Colonic mucosa (tissue), 4 donors: ENCODE measurements at regions not wholly inside any gene's neighbourhood (a gene's known extent, or its start where the extent isn't known, plus 50 kb on each side); places are given as distances from the start of the nearest gene placed in this dataset.

Experiments used
- DNase-seq: peaks from one replicate; pipeline ENCODE4 v3.0.0-alpha.2; 2020
- H3K27ac ChIP-seq: fragments of 200-600 bp; one replicate; pipeline ENCODE4 v1.8.0; 2021
- H3K27me3 ChIP-seq: fragments of 200-600 bp; one replicate; pipeline ENCODE4 v1.8.0; 2021
- H3K36me3 ChIP-seq: fragments of 200-600 bp; one replicate; pipeline ENCODE4 v1.8.0; 2021
- H3K4me1 ChIP-seq: fragments of 200-600 bp; one replicate; pipeline ENCODE4 v1.8.0; 2021; ENCODE audit warnings: mild to moderate bottlenecking
- H3K4me3 ChIP-seq: fragments of 200-600 bp; one replicate; pipeline ENCODE4 v1.8.0; 2021
- H3K9ac ChIP-seq, 2 donors: one replicate each; pipeline ENCODE4 v1.7.0; 2013; ENCODE audit warnings: control low read depth in 2 of 2, low read depth in 2 of 2, low read length in 2 of 2
- H3K9me3 ChIP-seq: fragments of 200-600 bp; one replicate; pipeline ENCODE4 v1.8.0; 2021
- intact Hi-C: fragments of 100-400 bp; cut with DNase I; formaldehyde crosslinking; loops from one replicate; pipeline ENCODE4 v1.14.1; 2022
- TF ChIP-seq, protein P1 (sequence below): fragments of 200-600 bp; IDR thresholded peaks from one replicate; pipeline ENCODE4 v1.8.0; 2022; ENCODE audit warnings: antibody characterized with exemption, mild to moderate bottlenecking
- donor health status: healthy.
- donor health status: DM: no; HTN: no; CAD: no.
- donor health status: DM: no; HTN: no; CAD: no.

DNA sequence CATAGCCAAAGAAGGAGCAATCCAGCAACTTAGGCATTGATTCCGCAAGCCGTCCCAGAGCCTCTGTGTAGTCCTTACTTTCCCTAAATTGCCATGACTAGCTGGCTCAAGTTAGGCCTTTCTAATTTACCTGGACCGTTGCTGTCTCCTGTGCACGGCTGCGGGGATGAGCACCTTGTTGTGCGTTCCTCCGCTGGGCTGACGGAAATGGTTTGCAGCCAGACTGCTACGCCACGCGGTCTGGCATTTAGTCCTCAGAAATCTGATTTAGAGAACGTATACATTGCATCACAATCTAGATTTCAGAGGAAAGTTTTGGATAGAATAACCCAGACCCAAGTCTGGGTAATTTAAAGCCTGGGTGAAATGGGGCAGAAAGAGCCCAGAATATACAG is 133.2 kb upstream of the ARHGAP5 start:
- Histone ChIP-seq H3K9ac (peak overlapping the region in 1 of 2 donors; percentile 72), H3K27me3 (no peaks in the 10 kb centered on the region), H3K36me3 (no peaks in the 10 kb centered on the region), H3K27ac (peak overlapping the region; percentile 83), H3K9me3 (no peaks in the 10 kb centered on the region), H3K4me3 (no peak overlapping the region), H3K4me1 (peaks cover 11% of the 10 kb centered on the region)
- intact Hi-C loops: loop anchor here (10.0 kb wide), 1 partner anchor 131 kb away; the partner anchor contains the start of gene ARHGAP5
- TF ChIP-seq, protein P1, sequence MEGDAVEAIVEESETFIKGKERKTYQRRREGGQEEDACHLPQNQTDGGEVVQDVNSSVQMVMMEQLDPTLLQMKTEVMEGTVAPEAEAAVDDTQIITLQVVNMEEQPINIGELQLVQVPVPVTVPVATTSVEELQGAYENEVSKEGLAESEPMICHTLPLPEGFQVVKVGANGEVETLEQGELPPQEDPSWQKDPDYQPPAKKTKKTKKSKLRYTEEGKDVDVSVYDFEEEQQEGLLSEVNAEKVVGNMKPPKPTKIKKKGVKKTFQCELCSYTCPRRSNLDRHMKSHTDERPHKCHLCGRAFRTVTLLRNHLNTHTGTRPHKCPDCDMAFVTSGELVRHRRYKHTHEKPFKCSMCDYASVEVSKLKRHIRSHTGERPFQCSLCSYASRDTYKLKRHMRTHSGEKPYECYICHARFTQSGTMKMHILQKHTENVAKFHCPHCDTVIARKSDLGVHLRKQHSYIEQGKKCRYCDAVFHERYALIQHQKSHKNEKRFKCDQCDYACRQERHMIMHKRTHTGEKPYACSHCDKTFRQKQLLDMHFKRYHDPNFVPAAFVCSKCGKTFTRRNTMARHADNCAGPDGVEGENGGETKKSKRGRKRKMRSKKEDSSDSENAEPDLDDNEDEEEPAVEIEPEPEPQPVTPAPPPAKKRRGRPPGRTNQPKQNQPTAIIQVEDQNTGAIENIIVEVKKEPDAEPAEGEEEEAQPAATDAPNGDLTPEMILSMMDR: no peak
- no peak for DNase-seq

DNA sequence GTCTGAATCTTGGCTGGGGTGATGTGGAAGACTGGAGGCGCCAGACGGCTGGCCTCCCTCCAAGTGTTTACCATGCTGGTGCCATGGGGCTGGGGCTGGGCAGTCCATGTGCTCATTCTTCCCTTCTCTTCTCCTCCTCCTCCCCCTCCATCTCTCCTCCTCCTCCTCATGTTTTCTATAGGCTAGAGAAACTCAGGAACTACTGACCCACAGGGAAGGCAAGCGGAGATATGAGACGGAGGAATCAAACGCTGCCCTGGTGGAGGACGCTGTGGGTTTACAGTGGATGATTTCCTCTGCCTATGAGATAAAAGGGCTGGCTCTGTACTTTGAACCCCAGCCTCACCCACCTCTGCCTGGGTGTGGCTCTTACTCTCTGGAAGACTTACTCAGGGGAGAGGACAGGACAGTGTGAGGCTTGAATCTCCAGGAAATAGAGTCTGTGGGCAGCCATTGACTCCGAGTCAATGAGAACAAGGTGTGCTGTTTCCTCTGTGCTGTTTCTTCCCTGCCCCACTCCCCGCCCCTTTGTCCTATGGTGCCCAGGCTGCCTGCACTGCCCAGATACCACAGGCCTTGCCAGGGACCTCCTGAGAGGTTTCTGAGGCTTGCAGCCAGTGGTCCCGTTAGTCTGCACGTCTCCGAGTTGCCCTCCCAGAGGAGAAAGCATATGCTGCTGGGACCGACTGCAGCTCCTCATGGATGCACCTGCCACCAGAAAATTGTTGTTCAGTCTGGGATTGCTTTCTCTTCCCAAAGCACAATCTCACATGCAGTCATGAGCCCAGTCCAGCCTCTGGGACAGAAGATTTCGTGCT is 132.6 kb upstream of the ARHGAP5 start:
- Histone ChIP-seq H3K4me1 (peaks cover 11% of the 10 kb centered on the region), H3K27me3 (no peaks in the 10 kb centered on the region), H3K4me3 (no peak overlapping the region), H3K36me3 (no peaks in the 10 kb centered on the region), H3K27ac (peak overlapping the region; percentile 83), H3K9ac (peak overlapping the region in 1 of 2 donors; percentile 72), H3K9me3 (no peaks in the 10 kb centered on the region)
- intact Hi-C loops: loop anchor here (10.0 kb wide), 1 partner anchor 130 kb away; the partner anchor contains the start of gene ARHGAP5
- peak; percentile 90 for DNase-seq
- TF ChIP-seq, protein P1: no peak

DNA sequence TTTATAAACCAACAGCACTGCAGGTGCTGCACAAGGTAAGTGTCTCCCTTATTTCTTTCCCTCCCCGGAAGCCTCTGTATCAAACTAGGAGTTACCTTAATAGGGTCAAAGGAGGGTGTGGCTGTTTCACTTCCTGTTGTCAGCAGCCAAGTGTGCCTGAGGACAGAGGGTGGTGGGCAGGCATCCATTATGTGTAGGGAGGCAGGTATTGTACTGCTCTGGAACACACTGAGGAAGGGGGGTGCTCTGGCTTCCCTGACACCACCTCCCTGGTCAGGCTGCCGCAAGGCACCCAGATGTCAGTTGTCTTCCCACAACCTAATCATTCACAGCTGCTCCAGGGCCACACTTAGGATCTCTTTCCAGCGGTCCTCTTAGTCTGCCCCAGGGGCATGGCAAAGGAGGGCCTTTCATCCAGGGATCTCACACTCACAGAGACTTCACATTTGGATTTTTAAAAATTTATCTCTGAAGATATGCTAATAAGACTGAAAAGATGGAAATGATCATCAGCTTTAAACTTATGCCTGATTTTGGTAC is 132.0 kb upstream of the ARHGAP5 start:
- Histone ChIP-seq H3K4me3 (no peak overlapping the region), H3K36me3 (no peaks in the 10 kb centered on the region), H3K27me3 (no peaks in the 10 kb centered on the region), H3K27ac (peak overlapping the region; percentile 83), H3K4me1 (peaks cover 11% of the 10 kb centered on the region), H3K9ac (peak overlapping the region in 1 of 2 donors; percentile 72), H3K9me3 (no peaks in the 10 kb centered on the region)
- peak; percentile 70 for DNase-seq
- intact Hi-C loops: loop anchor here (10.0 kb wide), 1 partner anchor 130 kb away; the partner anchor contains the start of gene ARHGAP5
- TF ChIP-seq, protein P1: no peak

DNA sequence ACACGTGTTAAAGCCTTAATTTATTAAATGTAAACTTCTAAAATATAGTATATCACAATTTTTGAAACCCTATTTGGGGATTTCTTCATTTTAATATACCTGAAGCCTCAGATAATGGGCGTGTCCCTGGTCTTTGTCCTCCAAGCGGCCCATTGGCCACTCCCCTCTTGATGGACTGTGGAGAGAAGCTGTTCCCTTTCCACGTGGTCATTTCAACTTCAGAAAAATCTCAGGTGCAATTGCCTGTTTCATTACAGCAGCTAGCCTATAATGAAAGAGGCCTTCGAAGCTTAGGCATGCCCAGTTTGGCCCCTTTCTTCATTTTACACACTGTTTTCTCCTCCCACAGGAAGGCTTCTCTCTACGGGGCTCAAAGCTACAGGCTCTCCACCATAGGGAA is 131.4 kb upstream of the ARHGAP5 start:
- DNase-seq: peak; percentile 54
- no peaks in the 10 kb centered on the region for H3K27me3 ChIP-seq
- no peaks in the 10 kb centered on the region for H3K36me3 ChIP-seq
- H3K9me3 ChIP-seq: no peaks in the 10 kb centered on the region
- TF ChIP-seq, protein P1: no peak
- intact Hi-C loops: loop anchor here (10.0 kb wide), 1 partner anchor 129 kb away; the partner anchor contains the start of gene ARHGAP5
- no peak overlapping the region for H3K9ac ChIP-seq
- H3K4me1 ChIP-seq: peaks cover 11% of the 10 kb centered on the region
- peak overlapping the region; percentile 83 for H3K27ac ChIP-seq
- H3K4me3 ChIP-seq: no peak overlapping the region

DNA sequence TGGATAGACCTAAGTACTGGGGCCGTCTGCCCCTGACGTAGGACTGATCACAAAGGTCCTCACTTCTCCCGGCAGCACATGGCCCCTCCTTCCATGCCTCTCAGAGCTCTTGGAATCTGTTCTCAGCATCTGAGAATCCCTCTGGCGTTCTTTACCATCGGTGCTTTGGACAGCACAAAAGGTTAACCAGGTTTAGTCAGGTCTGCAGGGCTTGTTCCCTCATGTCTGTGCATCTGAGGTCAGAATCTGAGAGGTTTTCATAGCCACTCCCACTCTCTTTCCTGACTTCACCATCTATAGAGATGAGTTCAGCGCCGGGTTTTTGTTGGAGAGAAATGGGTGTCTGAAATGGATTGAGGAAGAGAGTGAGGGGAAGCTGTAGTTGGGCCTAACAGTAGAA is 130.0 kb upstream of the ARHGAP5 start:
- Histone ChIP-seq H3K4me1 (peaks cover 11% of the 10 kb centered on the region), H3K4me3 (no peak overlapping the region), H3K27ac (no peak overlapping the region), H3K27me3 (no peaks in the 10 kb centered on the region), H3K9ac (no peak overlapping the region), H3K36me3 (no peaks in the 10 kb centered on the region), H3K9me3 (no peaks in the 10 kb centered on the region)
- no peak for DNase-seq
- intact Hi-C loops: loop anchor here (10.0 kb wide), 1 partner anchor 128 kb away; the partner anchor contains the start of gene ARHGAP5
- TF ChIP-seq, protein P1: no peak
